ENCODE measurements at regions not wholly inside any gene's neighbourhood (a gene's known extent, or its start where the extent isn't known, plus 50 kb on each side); places are given as distances from the start of the nearest gene placed in this dataset.

- in situ Hi-C loops (cut with HindIII; ENCODE audit: low pct_unique_long_range_greater_than_20kb, low sequenced_read_pairs) = no loop called here
- no peak for TF ChIP-seq JUND (IDR thresholded peaks at IDR 0.05; ENCODE audit: low read depth)
These were observed 645.0 kb downstream of the C12orf50 start for GRCh38 chr12:87384226-87384625.

DNA sequence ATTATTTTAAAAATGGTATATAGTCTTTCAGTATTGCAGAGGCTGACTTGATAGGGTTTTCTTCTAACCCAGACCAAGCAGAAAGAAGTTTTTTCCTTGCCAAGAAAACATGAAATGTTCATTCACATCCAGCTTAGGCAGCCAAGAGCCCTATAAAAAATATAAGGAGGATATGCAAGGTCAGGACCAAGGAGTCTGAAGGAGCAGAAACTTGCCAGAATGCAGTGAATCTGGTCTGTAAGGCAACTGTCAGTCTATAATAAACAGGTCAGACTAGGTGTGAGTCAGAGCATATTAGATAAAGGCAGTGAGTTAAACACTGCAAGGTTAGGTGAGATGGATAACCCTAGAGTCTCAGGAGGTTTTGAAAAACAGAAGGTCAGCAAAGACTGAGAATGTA lies 645.5 kb downstream of the C12orf50 start:
- in situ Hi-C loops (cut with HindIII; ENCODE audit: low pct_unique_long_range_greater_than_20kb, low sequenced_read_pairs) = no loop called here
- peak in 1 of 2 experiments; percentile 18 for DNase-seq (ENCODE audit: low read depth in 1 of 2, low spot score in 1 of 2)

More at GRCh38 chr12:87384226-87384625, 645.0 kb downstream of the C12orf50 start:
- DNase-seq (ENCODE audit: low read depth in 1 of 2, low spot score in 1 of 2) = no peak

DNA sequence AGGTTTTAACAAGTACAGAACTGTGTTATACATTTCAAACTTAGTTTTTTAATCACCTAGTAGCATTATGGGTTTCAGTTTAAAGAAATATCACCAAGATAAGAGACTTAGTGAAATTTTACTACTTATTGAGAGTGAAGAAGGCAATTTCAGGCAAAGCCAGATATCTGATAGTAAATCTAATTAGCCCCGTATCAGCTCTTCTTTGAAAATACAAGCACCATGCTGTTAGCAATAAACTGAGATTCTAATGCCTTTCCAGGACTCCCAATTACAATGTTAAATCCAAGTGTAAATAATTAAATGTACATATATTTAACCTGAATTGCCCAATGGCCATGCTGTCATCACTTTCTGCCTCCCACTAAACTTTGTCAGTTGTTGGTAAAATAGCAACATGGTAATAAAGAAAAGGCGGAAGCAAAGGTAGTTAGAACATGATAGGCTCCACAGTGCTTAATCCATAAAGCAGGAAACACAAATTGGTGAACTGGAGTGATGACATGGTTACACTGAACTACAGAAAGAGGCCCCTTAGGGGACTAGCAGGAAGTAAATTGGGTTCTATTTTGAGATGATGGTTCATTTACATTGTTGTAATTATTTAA lies 646.1 kb downstream of the C12orf50 start:
- DNase-seq (ENCODE audit: low read depth in 1 of 2, low spot score in 1 of 2) = no peak
- no peak for TF ChIP-seq JUND (IDR thresholded peaks at IDR 0.05; ENCODE audit: low read depth)
- in situ Hi-C loops (cut with HindIII; ENCODE audit: low pct_unique_long_range_greater_than_20kb, low sequenced_read_pairs) = no loop called here

More for the DNA sequence above, 645.5 kb downstream of the C12orf50 start:
- TF ChIP-seq JUND (IDR thresholded peaks at IDR 0.05; ENCODE audit: low read depth) = no peak

DNA sequence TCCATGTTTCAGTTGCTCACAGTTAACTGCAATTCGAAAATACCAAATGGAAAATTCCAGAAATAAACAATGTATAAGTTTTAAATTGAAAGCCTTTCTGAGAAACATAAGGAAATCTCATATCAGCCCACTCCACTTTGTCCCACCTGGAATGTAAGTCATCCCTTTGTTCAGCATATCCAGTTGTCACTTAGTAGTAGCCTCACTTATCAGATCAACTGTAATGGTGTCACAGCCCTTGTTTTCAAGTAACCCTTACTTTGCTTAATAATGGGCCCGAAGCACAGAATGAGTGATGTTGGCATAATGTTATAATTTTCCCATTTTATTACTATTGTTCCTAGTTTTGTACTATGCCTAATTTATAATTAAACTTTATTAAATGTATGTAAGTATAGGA lies 646.8 kb downstream of the C12orf50 start:
- DNase-seq (ENCODE audit: low read depth in 1 of 2, low spot score in 1 of 2) = no peak
- no peak for TF ChIP-seq JUND (IDR thresholded peaks at IDR 0.05; ENCODE audit: low read depth)
- in situ Hi-C loops (cut with HindIII; ENCODE audit: low pct_unique_long_range_greater_than_20kb, low sequenced_read_pairs) = no loop called here

DNA sequence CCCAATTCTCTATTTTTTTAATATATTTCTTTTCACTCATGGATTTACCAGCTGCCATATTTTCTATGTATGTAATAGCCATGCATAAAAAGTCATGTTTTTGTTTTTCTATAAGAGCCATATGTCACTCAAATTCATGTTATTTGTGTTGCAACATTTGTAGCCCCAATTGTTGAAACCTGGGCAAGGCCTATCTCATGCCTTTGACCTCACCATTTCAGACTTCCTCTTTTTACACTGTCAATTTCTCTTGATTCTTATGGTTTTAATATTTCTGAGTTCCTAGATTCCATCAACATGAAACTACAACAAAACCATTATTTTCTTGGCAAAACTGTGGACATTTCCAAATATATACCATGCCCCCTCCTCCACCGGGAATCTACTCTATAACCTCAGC lies 647.5 kb downstream of the C12orf50 start:
- no peak for DNase-seq (ENCODE audit: low read depth in 1 of 2, low spot score in 1 of 2)
- in situ Hi-C loops (cut with HindIII; ENCODE audit: low pct_unique_long_range_greater_than_20kb, low sequenced_read_pairs) = no loop called here
- no peak for TF ChIP-seq JUND (IDR thresholded peaks at IDR 0.05; ENCODE audit: low read depth)

- no peak for DNase-seq (ENCODE audit: low read depth in 1 of 2, low spot score in 1 of 2)
- no peak for TF ChIP-seq JUND (IDR thresholded peaks at IDR 0.05; ENCODE audit: low read depth)
- in situ Hi-C loops (cut with HindIII; ENCODE audit: low pct_unique_long_range_greater_than_20kb, low sequenced_read_pairs) = no loop called here
These were observed 650.7 kb downstream of the C12orf50 start for GRCh38 chr12:87378526-87378925.

GRCh38 chr12:87376722-87377121 lies 652.5 kb downstream of the C12orf50 start:
- TF ChIP-seq JUND (IDR thresholded peaks at IDR 0.05; ENCODE audit: low read depth) = no peak
- no peak for DNase-seq (ENCODE audit: low read depth in 1 of 2, low spot score in 1 of 2)
- in situ Hi-C loops (cut with HindIII; ENCODE audit: low pct_unique_long_range_greater_than_20kb, low sequenced_read_pairs) = no loop called here

GRCh38 chr12:87369161-87369560 lies 660.0 kb downstream of the C12orf50 start:
- TF ChIP-seq JUND (IDR thresholded peaks at IDR 0.05; ENCODE audit: low read depth) = no peak
- DNase-seq (ENCODE audit: low read depth in 1 of 2, low spot score in 1 of 2) = no peak
- in situ Hi-C loops (cut with HindIII; ENCODE audit: low pct_unique_long_range_greater_than_20kb, low sequenced_read_pairs) = no loop called here

GRCh38 chr12:87368259-87368658 lies 660.9 kb downstream of the C12orf50 start:
- no peak for DNase-seq (ENCODE audit: low read depth in 1 of 2, low spot score in 1 of 2)
- in situ Hi-C loops (cut with HindIII; ENCODE audit: low pct_unique_long_range_greater_than_20kb, low sequenced_read_pairs) = no loop called here
- TF ChIP-seq JUND (IDR thresholded peaks at IDR 0.05; ENCODE audit: low read depth) = no peak

DNA sequence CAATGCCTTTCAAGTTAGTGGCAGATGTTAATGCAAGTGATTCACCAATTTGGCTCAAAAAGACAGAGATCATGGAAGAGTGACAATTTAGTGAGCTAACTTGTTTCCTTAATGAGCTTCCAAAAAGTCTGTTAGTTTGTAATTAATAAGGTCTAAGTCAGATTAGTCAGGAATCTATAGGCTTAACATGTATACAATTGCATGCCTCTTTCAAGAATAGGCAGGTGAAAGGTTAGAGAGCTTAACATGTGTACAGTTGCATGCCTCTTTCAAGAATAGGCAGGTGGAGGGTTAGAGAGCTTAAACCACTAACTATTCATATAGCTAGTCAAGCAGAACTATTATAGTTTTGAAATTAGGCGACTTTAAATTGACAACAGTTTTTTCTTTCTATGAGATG lies 663.8 kb downstream of the C12orf50 start:
- in situ Hi-C loops (cut with HindIII; ENCODE audit: low pct_unique_long_range_greater_than_20kb, low sequenced_read_pairs) = no loop called here
- no peak for DNase-seq (ENCODE audit: low read depth in 1 of 2, low spot score in 1 of 2)
- no peak for TF ChIP-seq JUND (IDR thresholded peaks at IDR 0.05; ENCODE audit: low read depth)

DNA sequence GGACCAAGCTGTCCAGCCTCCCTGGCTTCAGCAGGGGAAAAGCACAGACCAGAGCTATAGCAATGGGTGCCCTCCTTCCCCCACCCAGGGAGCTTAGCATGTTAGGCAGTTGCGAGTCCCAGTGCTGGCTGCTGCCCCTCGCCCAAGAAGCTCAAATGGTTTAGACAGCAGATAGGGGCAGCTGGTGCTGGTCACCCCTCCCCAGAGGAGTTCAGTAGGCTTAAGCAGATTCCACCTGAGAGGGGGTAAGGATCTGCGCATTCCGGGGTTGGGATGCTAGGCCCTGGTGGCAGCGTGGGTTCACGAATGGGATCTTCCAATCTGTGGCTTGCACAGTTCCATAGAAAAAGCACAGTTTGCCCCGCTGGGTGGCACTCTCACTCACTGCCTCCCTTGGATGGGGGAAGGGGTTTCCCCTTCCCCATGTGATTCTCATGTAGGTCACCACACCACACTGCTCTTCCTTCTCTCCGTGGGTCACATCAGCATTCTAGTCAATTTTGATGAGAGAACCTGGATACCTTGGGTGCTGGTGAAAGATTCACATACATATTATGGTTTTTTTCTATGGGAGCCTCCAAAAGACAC lies 665.6 kb downstream of the C12orf50 start:
- in situ Hi-C loops (cut with HindIII; ENCODE audit: low pct_unique_long_range_greater_than_20kb, low sequenced_read_pairs) = no loop called here
- TF ChIP-seq JUND (IDR thresholded peaks at IDR 0.05; ENCODE audit: low read depth) = no peak
- DNase-seq (ENCODE audit: low read depth in 1 of 2, low spot score in 1 of 2) = no peak

GRCh38 chr12:87349681-87350080 lies 679.5 kb downstream of the C12orf50 start:
- in situ Hi-C loops (cut with HindIII; ENCODE audit: low pct_unique_long_range_greater_than_20kb, low sequenced_read_pairs) = no loop called here
- DNase-seq (ENCODE audit: low read depth in 1 of 2, low spot score in 1 of 2) = no peak
- no peak for TF ChIP-seq JUND (IDR thresholded peaks at IDR 0.05; ENCODE audit: low read depth)

DNA sequence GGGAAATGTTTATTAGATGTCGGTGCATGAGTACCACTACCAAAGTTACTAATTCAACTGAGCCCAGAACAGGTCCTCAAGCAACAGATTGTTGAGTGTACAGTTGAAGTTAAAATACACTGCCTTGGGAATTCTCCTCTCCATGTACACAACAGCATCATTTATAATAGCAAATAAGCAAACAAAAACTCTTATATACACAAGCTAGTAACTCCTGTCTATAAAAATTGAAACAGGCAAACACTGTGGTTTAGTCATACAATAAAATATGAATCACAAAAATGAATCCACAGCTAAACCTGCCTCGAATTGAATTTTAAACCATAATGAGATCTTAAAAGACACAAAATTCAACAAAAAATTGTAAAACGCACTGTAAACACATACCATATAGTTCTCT lies 681.1 kb downstream of the C12orf50 start:
- peak; percentile 53 to 54 for DNase-seq (ENCODE audit: low read depth in 1 of 2, low spot score in 1 of 2)
- in situ Hi-C loops (cut with HindIII; ENCODE audit: low pct_unique_long_range_greater_than_20kb, low sequenced_read_pairs) = no loop called here
- TF ChIP-seq JUND (IDR thresholded peaks at IDR 0.05; ENCODE audit: low read depth) = peak; percentile 41; the same call in 1 of the 2 replicates

DNA sequence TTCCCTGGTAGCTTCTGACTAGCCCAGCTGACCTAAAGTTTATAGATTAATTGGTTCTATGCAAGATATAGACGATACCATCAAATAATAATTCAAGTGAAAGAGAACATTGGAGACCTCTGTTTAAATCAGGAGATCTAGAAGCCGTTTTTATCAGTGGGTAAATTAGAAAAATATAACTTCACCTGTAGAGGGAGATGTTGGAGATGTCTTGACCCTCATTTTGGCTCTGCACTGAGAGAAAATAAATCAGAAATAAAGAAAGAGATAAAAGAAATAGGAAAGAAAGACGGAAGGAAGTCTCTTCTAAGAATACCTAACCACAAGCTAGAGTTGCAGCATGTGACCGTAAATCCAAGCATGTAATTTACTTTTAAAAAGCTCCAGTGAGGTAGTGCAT lies 684.5 kb downstream of the C12orf50 start:
- DNase-seq (ENCODE audit: low read depth in 1 of 2, low spot score in 1 of 2) = peak in 1 of 2 experiments; percentile 25
- no peak for TF ChIP-seq JUND (IDR thresholded peaks at IDR 0.05; ENCODE audit: low read depth)
- in situ Hi-C loops (cut with HindIII; ENCODE audit: low pct_unique_long_range_greater_than_20kb, low sequenced_read_pairs) = no loop called here
